ENCODE measurements at regions not wholly inside any gene's neighbourhood (a gene's known extent, or its start where the extent isn't known, plus 50 kb on each side); places are given as distances from the start of the nearest gene placed in this dataset.
A peak's percentile ranks its signal among the peaks of the same experiment; 100 is the strongest.

DNA sequence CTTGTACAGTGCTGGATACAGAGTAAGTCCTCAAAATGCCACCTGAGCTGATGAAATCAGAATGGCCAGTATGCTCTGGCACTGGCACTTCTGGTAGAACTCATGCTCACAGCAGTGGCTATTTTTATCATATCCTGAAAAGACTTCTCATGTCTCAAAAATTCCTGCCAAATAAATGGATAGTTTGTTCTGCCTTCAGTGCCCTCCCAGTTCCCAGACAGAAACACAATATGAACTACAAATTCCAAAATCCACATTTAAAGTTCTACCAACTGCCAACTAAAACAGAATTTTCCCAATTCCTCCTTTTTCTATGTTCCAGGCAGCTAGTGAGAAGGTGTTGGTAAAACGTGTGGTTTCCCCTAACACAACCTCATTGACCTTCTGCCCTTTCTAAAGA is 51.4 kb upstream of the RGS1 start:
- peak; percentile 20 for DNase-seq (ENCODE audit: low spot score)
